ENCODE measurements at regions not wholly inside any gene's neighbourhood (a gene's known extent, or its start where the extent isn't known, plus 50 kb on each side); places are given as distances from the start of the nearest gene placed in this dataset.

GRCh38 chr2:76268902-76269620, 558.3 kb upstream of the GCFC2 start:
- TF ChIP-seq YY1 (IDR thresholded peaks at IDR 0.05; ENCODE audit: insufficient read depth, insufficient read length) (no peak), ZNF274 (IDR thresholded peaks at IDR 0.05; ENCODE audit: low read depth, low read length) (no peak), SUZ12 (IDR thresholded peaks at IDR 0.05; ENCODE audit: extremely low read depth, insufficient read depth, insufficient read length) (no peak)

Data from NT2/D1 (cell line).